Kidney glomerular epithelial cell (primary cell): ENCODE measurements at regions not wholly inside any gene's neighbourhood (a gene's known extent, or its start where the extent isn't known, plus 50 kb on each side); places are given as distances from the start of the nearest gene placed in this dataset.
"Not testable (repeated sequence)": the region's sequence is repeated elsewhere in the genome, so short reads cannot be mapped to it uniquely, and the experiment has no call there.

ENCODE experiments used
- DNase-seq: peaks from one replicate; lab custom pipeline; 2025; lab: John Stamatoyannopoulos, UW

DNA sequence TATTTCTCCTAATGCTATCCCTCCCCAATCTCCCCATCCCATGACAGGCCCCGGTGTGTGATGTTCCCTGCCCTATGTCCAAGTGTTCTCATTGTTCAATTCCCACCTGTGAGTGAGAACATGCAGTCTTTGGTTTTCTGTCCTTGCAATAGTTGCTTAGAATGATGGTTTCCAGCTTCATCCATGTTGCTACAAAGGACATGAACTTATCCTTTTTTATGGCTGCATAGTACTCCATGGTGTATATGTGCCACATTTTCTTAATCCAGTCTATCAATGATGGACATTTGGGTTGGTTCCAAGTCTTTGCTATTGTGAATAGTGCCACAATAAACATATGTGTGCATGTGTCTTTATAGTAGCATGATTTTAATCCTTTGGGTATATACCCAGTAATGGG is 51.3 kb upstream of the RIOK2 start:
- DNase-seq = not testable (repeated sequence)

- no peak for DNase-seq
These were observed 59.3 kb upstream of the RIOK2 start for GRCh38 chr5:97242341-97242740.

DNA sequence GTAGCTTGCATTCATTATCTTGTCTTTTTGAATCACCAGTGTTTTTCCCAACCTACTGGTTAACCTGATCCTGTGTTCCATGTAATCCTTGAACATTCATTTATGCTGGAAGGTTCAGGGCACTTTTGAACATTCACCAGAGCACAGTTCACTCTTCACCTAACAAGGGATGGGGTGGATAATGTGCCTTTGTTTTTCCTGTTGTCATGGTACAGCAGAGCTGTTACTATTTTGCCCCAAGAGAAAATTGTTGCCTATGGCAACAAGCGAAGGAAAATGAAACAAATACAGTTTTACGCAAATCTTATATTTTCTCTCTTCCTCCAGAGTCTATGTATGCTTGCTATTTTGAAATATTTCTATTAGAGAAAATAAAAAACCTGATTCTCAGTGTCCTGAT is 60.3 kb upstream of the RIOK2 start:
- DNase-seq = no peak

GRCh38 chr5:97245386-97245785 is 62.3 kb upstream of the RIOK2 start:
- no peak for DNase-seq

- DNase-seq = no peak
These were observed 67.1 kb upstream of the RIOK2 start for GRCh38 chr5:97250113-97250512.

GRCh38 chr5:97266076-97266475 is 83.0 kb upstream of the RIOK2 start:
- DNase-seq = no peak

- DNase-seq = no peak
These were observed 83.5 kb upstream of the RIOK2 start for GRCh38 chr5:97266576-97266975.

DNA sequence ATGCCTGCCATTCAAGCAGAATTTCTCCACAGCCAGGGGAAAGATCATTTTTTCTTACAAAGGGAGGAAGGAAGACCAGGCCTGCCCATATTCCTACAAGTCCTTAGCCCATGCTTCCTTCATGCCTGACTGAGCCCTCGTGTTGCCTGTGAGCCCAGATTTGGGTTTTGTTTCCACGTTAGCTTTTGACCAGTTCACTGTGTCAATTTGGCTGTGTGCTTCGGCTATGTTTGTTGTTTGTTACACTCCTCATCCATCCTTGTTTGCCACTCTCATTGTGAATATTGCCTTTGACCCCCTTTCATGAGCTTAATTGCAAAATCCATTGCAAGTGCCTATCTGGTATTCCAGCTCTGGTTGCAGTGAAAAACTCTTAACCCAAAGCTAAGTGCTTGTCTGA is 84.7 kb upstream of the RIOK2 start:
- DNase-seq = no peak

DNA sequence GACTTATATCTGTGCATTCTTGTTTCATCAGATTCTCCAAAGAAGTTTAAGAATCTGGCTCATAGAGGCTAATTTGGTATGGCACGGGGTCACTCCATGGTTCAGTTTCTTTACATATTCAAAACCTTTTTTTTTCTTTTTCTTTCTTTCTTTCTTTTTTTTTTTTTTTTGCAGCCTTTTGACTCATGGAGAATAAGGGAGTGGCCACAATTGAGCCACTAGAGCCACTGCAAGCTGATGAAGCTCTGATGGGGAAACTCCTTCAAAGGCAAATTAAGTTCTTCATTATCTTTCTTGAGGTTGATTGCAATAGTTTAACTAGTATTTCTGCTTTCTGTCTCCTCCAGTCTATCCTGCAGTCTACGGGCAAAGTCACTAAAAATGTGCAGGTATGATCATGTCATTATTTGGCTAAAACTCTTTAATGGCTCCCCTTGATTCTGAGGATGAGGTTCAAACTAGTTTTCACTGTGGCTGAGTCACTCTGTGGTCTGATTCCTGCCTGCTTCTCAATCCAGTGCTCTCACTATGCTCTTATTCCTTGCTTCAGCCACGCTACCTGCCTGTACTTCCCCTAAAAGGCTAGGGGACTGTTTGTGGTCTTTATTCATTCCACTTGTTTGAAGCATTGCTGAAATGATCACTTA is 93.5 kb upstream of the RIOK2 start:
- no peak for DNase-seq

DNA sequence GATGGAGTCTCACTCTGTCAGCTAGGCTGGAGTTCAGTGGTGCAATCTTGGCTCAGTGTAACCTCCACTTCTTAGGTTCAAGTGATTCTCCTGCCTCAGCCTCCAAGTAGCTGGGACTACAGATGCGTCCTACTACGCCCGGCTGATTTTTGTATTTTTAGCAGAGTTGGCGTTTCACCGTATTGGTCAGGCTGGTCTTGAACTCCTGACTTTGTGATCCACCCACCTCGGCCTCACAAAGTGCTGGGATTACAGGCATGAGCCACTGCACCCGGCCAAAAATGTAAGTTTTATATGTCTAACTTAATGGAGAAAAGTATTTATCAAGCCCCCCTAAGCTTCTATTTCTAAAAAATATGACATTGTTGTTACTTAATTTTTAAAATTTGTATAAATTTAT is 98.2 kb upstream of the RIOK2 start:
- DNase-seq = no peak

DNA sequence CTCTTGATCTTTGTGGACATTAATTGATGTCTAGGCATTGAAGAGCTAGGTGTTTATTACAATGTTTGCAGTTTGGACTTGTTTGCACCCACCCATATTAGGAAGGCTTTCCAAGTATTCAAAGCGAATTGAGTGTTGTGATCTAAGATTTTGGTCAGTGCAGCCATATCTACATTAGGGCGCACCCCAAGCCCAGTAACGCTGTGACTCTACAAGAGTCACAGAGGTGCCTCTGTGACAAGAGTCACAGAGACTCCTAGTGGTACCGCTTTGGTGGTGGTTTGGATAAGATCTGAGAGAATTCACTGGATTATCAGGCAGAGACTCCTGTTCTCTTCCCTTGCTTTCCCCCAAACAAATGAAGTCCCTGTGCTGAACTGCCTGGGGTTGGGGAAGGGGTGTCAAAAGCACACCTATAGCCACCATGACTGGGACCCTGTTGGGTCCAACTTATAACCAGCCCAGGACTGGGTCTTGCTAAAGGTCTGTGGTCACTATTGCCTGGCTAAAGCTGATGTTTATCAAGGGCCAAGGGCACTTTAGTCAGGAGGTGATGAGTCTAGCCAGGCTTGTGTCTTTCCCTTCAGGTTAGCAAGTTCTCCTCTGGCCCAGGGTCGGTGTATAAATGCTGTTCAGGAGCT is 114.1 kb upstream of the RIOK2 start:
- DNase-seq = peak; percentile 3

DNA sequence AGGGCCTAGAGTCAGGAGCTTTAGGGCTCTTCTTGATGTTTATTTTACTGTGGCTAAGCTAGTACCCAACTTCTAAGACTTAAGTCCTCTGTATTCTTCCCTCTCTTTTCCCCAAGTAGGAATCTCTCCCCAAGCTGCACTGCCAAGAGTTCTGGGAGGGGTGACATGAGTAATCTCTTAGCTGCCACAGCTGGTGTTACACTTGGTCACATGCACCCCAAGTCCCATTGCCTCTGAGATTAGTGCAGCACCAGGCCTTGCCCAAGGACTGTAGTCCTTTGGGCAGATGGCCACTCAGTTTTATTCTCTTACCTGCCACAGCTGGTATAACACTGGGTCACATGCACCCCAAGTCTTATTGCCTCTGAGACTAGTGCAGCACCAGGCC is 114.7 kb upstream of the RIOK2 start:
- no peak for DNase-seq

DNA sequence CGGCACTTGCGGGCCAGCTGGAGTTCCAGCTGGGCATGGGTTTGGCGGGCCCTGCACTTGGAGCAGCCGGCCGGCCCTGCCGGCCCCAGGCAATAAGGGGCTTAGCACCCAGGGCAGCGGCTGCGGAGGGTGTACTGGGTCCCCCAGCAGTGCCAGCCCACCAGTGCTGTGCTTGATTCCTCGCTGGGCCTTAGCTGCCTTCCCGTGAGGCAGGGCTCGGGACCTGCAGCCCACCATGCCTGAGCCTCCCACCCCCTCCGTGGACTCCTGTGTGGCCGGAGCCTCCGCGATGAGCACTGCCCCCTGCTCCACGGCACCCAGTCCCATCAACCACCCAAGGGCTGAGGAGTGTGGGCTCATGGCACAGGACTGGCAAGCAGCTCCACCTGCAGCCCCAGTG is 118.1 kb upstream of the RIOK2 start:
- not testable (repeated sequence) for DNase-seq

- DNase-seq = no peak
These were observed 155.7 kb upstream of the RIOK2 start for GRCh38 chr5:97338729-97339128.

- DNase-seq = no peak
These were observed 172.7 kb upstream of the RIOK2 start for GRCh38 chr5:97355775-97356174.

DNA sequence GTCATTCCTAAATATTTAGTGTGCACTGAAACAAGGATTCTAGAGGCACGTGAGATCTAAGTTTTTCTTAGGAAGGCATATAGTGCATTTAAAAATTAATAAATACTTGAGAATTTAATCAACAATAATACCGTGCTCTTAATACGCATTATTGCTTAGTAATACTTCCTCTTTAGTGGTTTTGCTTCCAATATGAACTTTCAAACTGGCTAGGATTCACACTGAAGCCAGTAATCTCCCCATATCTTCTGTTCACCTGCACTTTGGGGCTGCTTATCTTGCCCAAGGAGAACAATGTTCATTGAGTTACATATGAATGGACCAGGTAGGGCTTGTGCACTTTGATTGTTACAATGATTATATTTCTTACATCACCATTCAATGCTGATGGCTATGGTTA is 180.5 kb upstream of the RIOK2 start:
- no peak for DNase-seq

DNA sequence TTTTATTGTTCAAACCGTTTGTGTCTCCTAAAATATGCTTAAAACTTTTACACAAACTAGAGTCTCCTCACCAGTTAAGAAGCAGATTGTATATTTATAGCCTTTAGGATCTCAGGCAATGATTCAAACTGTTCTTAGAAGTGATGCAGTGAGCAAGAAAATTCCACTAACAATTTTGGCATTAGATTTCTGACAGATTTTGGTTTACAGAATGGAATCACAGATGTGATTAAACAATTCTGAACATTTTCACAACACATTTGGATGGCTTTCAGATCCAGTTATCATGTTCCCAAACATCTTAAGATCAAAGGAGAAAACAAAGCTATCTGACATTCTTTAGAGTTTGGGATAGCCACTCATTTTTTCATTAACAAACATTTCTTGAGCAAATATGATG is 181.7 kb upstream of the RIOK2 start:
- DNase-seq = no peak

GRCh38 chr5:97365163-97365845 is 182.3 kb upstream of the RIOK2 start:
- no peak for DNase-seq

DNA sequence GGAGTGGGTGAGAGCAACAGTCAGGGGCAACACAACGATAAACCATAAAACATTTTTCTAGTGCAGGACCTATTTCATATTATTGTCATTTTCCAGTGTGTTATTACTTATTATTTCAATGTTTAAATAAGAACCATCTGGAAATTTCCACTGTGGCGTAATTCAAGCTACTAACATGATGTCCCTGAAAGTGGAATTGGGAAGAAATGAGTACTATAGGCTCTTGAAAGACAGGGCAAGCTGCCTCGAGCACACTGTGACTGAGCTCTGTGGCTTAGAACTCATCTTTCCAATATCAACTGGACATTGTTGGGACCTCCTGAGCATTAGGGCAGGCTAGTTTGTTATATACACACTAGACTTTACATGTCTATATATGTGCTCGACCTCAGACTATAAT is 182.9 kb upstream of the RIOK2 start:
- no peak for DNase-seq

- peak; percentile 6 for DNase-seq
These were observed 192.9 kb upstream of the RIOK2 start for GRCh38 chr5:97375959-97376358.

- DNase-seq = no peak
These were observed 194.5 kb upstream of the RIOK2 start for GRCh38 chr5:97377582-97377981.

- DNase-seq = no peak
These were observed 200.9 kb upstream of the RIOK2 start for GRCh38 chr5:97383996-97384395.

DNA sequence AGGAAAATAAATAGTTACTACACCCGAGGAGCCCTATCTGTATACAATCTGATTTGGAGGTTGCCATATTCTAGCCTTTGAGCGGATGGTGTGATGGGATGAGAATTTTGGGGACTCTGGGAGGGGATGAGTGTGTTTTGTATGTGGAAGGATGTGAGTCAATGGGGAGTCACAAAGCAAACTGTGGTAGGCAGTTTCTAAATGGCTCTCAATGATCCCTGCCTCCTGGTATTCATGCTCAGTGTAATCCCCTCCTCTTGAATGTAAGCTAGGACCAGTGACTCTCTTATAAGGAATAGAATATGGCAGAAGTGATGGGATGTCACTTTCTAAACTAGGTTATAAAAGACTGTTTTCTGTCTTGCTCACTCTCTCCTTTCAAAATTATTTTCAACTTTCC is 205.7 kb upstream of the RIOK2 start:
- DNase-seq = no peak

DNA sequence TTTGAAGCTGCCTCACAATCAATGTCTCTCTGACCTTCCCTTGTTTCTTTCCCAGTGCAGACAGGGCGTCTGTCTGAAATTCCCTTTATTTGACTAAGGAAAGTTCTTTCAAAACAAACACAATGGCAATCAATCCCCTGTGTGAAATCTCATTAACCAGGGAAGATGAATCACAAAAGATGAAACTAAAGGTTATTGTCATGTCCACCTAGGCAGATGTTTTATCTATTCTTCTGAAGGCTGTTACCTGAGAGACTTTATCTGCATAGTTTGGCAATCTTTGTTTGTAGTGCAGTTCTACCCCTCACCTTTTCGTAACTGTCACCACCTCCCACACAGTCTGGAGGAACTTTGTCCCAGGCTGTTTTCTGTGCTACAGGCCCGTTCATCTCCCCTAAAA is 217.5 kb upstream of the RIOK2 start:
- no peak for DNase-seq
